IgD-negative memory B cell (primary cell): ENCODE measurements at regions not wholly inside any gene's neighbourhood (a gene's known extent, or its start where the extent isn't known, plus 50 kb on each side); places are given as distances from the start of the nearest gene placed in this dataset.
"Not testable (repeated sequence)": the region's sequence is repeated elsewhere in the genome, so short reads cannot be mapped to it uniquely, and the experiment has no call there.

Source experiments
- H3K27ac Mint-ChIP-seq, 3 donors: one replicate each; pipeline ENCODE4 v1.8.0; 2020 to 2022; ENCODE audit warnings: mild to moderate bottlenecking in 3 of 3, mixed read lengths in 3 of 3, moderate library complexity in 1 of 3
- H3K27me3 Mint-ChIP-seq: one replicate; pipeline ENCODE4 v1.8.0; 2021; ENCODE audit warnings: mixed read lengths
- H3K36me3 Mint-ChIP-seq: one replicate; pipeline ENCODE4 v1.8.0; 2020; ENCODE audit warnings: mild to moderate bottlenecking, mixed read lengths
- H3K4me1 Mint-ChIP-seq, 3 donors: one replicate each; pipeline ENCODE4 v1.8.0; 2020 to 2022; ENCODE audit warnings: mixed read lengths in 3 of 3, mild to moderate bottlenecking in 1 of 3
- H3K4me3 Mint-ChIP-seq, 4 donors: one replicate each; pipeline ENCODE4 v1.8.0; 2020 to 2022; ENCODE audit warnings: mild to moderate bottlenecking in 4 of 4, mixed read lengths in 4 of 4, moderate library complexity in 3 of 4
- H3K9me3 Mint-ChIP-seq, 3 donors: one replicate each; pipeline ENCODE4 v1.8.0; 2020 to 2021; ENCODE audit warnings: mixed read lengths in 3 of 3, mild to moderate bottlenecking in 1 of 3

DNA sequence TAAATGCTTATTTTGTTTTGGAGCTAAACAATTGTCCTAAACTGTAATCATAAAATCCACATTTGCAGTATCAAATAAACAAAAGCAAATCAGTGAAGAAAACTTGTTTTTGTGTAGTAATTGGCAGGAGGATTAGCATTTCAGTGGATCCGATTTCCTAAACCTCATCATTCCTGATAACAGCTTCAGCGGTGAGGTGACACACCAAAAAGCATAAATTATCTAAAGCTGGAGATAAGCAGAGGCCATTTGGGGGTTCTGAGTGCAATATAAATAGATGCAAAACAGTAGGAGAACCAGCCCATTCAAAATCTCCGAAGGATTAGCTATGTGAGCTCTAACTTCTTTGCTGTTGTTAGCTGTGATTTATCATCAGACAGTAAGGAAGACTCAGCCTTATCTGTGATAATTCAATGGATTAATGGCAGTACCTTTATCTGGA lies 235.8 kb downstream of the EPHA7 start:
- Mint-ChIP-seq H3K4me1 (no peaks in the 10 kb centered on the region), H3K27me3 (no peaks in the 10 kb centered on the region), H3K27ac (no peak overlapping the region), H3K4me3 (no peak overlapping the region), H3K9me3 (peaks cover 2 to 3% (median 3%) of the 10 kb centered on the region in 3 donors), H3K36me3 (no peaks in the 10 kb centered on the region)

DNA sequence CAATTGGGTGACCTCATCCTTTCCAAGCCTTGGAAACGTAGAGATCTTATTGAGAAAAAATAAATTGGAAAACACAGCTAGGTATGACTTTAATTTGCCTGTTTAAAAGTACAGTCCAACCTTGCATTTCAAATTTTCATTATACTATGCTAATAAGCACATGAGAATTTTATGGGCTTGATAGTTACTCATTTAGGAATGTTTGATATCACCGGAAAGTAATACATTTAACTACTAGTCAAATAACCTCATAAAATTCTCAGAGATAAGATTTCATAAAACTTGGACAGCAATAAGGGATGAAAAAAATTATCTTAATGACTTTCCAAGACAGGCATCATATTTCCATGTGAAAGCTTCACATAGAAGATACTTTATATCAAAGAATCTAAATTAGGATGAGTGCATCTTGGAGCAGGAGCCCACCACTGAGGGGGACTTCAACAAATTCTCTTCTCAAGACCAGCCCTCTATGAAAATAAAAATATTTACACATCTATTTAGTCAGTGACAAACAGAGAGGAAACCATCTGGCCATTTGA lies 236.3 kb downstream of the EPHA7 start:
- H3K9me3 Mint-ChIP-seq, result peaks cover 2 to 3% (median 3%) of the 10 kb centered on the region in 3 donors
- no peak overlapping the region for H3K4me3 Mint-ChIP-seq
- H3K27ac Mint-ChIP-seq, result no peak overlapping the region
- H3K4me1 Mint-ChIP-seq, result no peaks in the 10 kb centered on the region
- H3K36me3 Mint-ChIP-seq, result no peaks in the 10 kb centered on the region
- H3K27me3 Mint-ChIP-seq, result no peaks in the 10 kb centered on the region

DNA sequence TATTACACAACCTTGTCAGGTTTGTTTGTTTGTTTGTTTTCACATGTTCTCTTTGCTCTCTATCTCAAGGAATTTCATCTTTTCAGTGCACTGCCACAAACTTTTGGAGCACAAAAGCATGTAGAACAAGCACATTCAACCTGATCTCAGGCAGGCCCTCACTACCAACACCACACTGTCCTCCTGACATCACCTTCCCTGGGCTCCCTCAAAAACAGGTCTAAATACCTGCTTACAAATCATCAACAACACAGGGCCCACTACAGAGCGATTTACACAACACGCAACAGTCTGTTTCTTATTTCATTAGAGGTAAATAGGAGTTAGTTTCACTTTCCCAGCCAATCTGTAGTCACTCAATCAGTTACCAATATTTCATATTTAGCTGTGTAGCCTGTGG lies 241.4 kb downstream of the EPHA7 start:
- Mint-ChIP-seq H3K27me3 (no peaks in the 10 kb centered on the region), H3K9me3 (peaks cover 0 to 2% (median 2%) of the 10 kb centered on the region in 3 donors), H3K4me3 (no peak overlapping the region), H3K4me1 (peaks cover 0 to 2% (median 0%) of the 10 kb centered on the region in 3 donors), H3K36me3 (no peaks in the 10 kb centered on the region), H3K27ac (no peak overlapping the region)

DNA sequence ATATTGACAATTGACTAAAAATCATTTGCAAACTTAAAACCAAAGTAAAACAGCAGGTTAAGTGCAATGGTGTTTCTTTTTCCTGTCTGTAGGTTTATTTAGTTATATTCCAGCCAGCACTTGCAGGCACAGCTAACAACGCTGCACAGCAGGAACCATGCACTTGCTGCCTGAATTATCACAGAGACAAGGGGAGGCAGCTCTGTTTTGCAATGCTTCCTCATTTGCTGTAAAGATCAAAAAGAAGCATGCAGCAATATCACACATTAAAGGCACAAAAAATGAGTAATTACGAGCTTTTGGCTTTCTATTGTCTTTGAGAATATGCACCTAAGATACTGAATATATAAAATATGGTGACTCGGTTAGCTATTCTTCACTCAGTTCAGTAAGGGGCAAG lies 241.9 kb downstream of the EPHA7 start:
- H3K36me3 Mint-ChIP-seq, result no peaks in the 10 kb centered on the region
- H3K27ac Mint-ChIP-seq, result no peak overlapping the region
- H3K4me1 Mint-ChIP-seq, result peaks cover 0 to 2% (median 0%) of the 10 kb centered on the region in 3 donors
- no peak overlapping the region for H3K4me3 Mint-ChIP-seq
- H3K9me3 Mint-ChIP-seq, result peaks cover 0 to 2% (median 2%) of the 10 kb centered on the region in 3 donors
- H3K27me3 Mint-ChIP-seq, result no peaks in the 10 kb centered on the region

DNA sequence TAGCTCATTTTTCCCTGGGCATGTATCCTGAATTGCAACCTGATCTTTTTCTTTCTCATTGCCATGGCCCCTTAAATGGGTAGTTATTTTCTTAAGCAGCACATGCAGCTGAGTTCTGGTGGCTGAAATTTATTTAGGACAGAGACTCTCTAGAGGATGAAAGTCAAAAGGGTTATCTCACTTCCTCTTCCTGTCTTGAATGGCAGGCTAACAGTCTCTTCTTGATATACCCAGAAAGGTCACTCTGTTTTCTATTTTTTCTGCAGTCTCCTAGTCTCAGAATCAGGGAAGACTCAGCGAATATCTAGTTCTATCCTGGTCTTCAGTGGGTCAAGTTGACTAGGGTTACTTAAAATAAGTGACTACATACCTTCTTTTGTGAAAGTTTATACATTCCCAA lies 243.3 kb downstream of the EPHA7 start:
- no peak overlapping the region for H3K27ac Mint-ChIP-seq
- H3K9me3 Mint-ChIP-seq, result peaks cover under 1 to 10% (median 7%) of the 10 kb centered on the region in 3 donors
- H3K36me3 Mint-ChIP-seq, result no peaks in the 10 kb centered on the region
- peaks cover 0 to 2% (median 0%) of the 10 kb centered on the region in 3 donors for H3K4me1 Mint-ChIP-seq
- H3K4me3 Mint-ChIP-seq, result no peak overlapping the region
- no peaks in the 10 kb centered on the region for H3K27me3 Mint-ChIP-seq

DNA sequence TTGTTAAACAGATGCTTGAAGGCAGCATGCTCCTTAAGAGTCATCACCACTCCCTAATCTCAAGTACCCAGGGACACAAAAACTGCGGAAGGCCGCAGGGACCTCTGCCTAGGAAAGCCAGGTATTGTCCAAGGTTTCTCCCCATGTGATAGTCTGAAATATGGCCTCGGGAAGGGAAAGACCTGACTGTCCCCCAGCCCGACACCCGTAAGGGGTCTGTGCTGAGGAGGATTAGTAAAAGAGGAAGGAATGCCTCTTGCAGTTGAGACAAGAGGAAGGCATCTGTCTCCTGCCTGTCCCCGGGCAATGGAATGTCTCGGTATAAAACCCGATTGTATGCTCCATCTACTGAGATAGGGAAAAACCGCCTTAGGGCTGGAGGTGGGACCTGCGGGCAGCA lies 245.8 kb downstream of the EPHA7 start:
- not testable (repeated sequence) for H3K27ac Mint-ChIP-seq, H3K27me3 Mint-ChIP-seq, H3K4me1 Mint-ChIP-seq, H3K36me3 Mint-ChIP-seq, H3K9me3 Mint-ChIP-seq, H3K4me3 Mint-ChIP-seq

DNA sequence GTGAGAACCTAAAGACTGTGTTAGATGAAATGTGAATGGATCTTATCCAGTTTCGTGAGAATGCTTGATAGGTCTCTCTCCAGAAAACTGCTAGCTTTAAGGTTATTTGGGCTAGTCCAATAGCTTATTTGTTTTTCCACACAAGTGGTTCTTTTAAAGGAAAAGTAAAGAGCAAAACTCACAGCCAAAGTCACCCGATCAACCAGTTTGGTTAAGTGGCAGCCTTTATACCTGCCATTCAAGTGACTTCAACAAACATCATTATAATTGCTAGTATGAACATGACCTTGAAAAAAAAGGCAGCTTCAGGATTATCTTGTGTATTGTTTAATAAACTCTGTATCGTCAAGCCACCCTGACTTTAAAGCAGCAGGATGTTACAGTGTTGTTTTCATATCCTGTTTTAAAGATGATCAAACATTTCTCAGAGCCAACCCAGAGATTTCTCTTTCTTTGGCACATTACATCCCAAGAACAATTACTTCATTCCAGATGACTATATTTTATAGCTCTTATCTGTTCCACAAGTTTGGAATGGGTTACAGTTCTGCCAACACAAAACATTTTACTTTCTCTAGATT lies 253.4 kb downstream of the EPHA7 start:
- H3K27me3 Mint-ChIP-seq, result no peaks in the 10 kb centered on the region
- no peak overlapping the region for H3K27ac Mint-ChIP-seq
- peaks cover 0 to 3% (median 1%) of the 10 kb centered on the region in 3 donors for H3K9me3 Mint-ChIP-seq
- no peaks in the 10 kb centered on the region for H3K4me1 Mint-ChIP-seq
- H3K4me3 Mint-ChIP-seq, result no peak overlapping the region
- no peaks in the 10 kb centered on the region for H3K36me3 Mint-ChIP-seq

DNA sequence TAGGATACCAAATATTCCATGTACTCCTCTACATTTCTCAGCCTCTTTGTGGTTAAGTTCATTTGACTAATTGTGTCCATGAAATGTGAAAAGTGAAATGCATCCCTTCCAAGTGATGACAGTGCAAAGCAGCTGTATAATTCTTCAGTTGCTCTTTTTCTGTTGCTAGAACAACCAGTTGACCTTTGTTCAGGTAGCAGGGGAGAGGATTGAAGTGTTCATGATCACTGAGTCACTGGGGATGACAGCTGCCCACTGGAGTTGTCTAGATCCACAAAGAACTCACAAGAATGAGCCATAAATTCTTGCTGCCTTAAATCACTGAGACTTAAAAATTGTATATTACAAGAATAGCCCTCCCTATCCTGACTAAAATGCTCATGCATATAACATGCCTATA lies 254.6 kb downstream of the EPHA7 start:
- H3K4me1 Mint-ChIP-seq, result no peaks in the 10 kb centered on the region
- peaks cover 0 to 3% (median 1%) of the 10 kb centered on the region in 3 donors for H3K9me3 Mint-ChIP-seq
- no peaks in the 10 kb centered on the region for H3K36me3 Mint-ChIP-seq
- H3K27me3 Mint-ChIP-seq, result no peaks in the 10 kb centered on the region
- H3K27ac Mint-ChIP-seq, result no peak overlapping the region
- H3K4me3 Mint-ChIP-seq, result no peak overlapping the region

DNA sequence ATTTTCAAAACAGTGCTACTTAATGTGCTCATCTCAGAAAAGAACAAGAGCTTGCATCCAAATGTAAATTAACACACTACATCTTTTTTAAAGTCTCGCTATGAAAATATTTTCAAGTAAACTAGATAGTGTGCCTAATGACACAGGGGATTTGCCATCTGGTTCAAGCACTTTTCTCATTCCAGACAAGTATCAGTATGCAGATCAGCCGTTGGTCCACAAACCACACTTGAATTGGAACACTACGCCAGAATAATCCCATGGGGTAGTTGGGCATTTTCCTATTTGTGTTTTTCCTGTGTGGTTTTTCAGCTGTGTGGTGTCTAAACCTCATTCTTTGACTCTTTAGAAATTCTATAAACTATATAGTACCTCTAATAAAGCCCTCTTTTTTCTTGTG lies 256.2 kb downstream of the EPHA7 start:
- Mint-ChIP-seq H3K9me3 (peaks cover under 1 to 8% (median 3%) of the 10 kb centered on the region in 3 donors), H3K27me3 (no peaks in the 10 kb centered on the region), H3K36me3 (no peaks in the 10 kb centered on the region), H3K4me3 (no peak overlapping the region), H3K27ac (no peak overlapping the region), H3K4me1 (no peaks in the 10 kb centered on the region)

DNA sequence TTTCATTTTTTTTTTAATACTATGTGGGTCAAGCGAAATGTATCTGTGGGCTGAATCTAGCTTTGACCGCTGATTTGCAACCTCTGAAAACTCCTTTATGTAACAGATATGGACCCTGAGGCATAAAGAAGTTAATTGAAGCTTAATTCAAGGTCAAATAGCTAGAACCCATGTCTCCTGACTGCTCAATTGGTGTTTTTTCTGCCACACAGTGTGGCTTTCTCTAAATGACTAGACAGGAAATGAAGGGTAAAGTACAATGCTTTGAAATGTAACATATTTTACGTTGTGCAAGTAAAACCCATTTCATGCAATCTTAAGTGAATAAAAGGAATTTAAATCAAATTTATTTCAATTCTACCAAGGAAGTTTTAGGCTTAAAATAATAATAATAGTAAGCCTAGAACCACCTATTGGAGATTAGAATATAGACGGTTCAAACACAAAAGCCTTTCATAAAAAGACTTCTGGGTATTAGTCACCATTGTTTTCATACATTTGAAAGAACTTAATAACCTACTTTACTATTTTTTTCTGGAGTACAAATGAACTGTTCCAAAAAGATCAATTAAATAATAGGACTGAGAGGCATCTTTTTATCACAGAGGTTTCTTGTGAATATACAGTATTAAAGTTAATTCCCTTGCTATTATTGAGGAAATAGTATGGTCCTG lies 279.8 kb downstream of the EPHA7 start:
- Mint-ChIP-seq H3K9me3 (peaks cover 3 to 17% (median 4%) of the 10 kb centered on the region in 3 donors), H3K27me3 (no peaks in the 10 kb centered on the region), H3K4me3 (no peak overlapping the region), H3K36me3 (no peaks in the 10 kb centered on the region), H3K27ac (no peak overlapping the region), H3K4me1 (peaks cover 0 to 2% (median 0%) of the 10 kb centered on the region in 3 donors)

DNA sequence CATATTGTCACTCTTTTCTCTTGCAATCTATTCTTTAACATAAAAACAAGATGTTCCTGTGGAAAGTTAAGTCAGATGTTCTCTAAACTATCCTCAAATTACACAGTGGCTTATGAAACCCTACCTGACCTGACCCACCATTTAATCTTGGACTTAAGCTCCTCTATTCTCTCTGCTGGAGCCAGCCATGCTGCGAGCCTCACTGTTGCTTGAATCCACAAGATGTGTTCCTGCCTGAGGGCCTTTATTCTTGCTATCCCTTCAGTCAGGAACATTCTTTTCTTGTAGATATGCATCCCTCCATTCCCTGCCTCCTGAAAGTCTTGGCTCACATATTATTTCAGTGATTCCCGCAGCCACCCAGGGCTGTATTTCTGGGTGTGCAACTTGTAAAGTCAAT lies 283.2 kb downstream of the EPHA7 start:
- no peaks in the 10 kb centered on the region for H3K36me3 Mint-ChIP-seq
- no peak overlapping the region for H3K27ac Mint-ChIP-seq
- H3K4me3 Mint-ChIP-seq, result no peak overlapping the region
- H3K9me3 Mint-ChIP-seq, result peaks cover under 1 to 13% (median 5%) of the 10 kb centered on the region in 3 donors
- H3K4me1 Mint-ChIP-seq, result no peaks in the 10 kb centered on the region
- no peaks in the 10 kb centered on the region for H3K27me3 Mint-ChIP-seq

DNA sequence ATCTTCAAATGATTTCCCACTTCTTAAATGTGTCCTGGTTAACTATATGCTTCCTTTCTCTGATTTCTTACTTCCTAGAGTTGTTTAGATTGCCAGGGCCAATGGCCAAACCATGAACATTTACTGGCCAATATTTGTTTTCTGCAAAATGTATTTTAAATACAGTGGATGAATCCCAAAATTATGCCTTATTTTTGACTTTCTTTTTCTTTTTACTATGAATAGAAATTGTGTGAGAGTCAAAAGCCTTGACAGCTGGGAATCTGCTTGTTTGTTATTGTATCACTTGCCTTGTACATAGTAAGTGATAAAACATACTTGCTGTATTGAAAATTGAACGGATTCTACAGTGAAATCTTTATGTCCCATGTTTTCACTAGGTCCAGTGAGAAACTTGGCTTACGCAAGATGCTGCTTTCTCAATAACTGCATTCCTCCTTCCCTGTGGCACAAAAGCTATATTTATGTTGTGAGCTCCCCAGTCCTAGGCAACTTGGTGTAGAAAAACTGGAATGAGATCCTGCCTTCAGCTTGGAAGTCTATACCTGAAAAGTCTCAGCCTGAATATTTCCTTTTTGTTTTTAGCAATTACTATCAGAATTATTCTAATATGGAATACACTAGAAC lies 295.2 kb downstream of the EPHA7 start:
- peaks cover 0 to 2% (median 0%) of the 10 kb centered on the region in 3 donors for H3K4me1 Mint-ChIP-seq

DNA sequence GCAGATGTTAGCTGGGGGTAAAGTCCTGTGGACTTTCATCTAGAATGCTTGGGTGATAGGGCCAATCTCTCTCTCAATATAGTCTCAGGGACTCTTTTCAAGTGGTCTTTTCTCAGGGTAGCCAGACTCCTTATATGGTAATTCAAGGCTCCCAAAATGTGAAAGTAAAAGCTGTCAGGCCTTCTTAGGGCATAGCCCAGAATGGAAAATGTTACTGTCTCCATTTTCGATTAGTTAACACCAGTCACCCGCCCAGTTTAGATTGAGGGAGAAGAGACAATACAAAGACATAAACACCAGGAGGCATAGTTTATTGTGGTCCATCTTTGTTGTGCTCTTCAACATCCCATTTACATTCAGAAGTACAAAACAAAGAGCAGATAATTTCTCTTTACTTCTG lies 295.8 kb downstream of the EPHA7 start:
- Mint-ChIP-seq H3K27me3 (no peaks in the 10 kb centered on the region), H3K36me3 (no peaks in the 10 kb centered on the region), H3K4me1 (peaks cover 0 to 2% (median 0%) of the 10 kb centered on the region in 3 donors), H3K27ac (no peak overlapping the region), H3K9me3 (peaks cover 0 to 14% (median 2%) of the 10 kb centered on the region in 3 donors), H3K4me3 (no peak overlapping the region)

More for the DNA sequence above, 295.2 kb downstream of the EPHA7 start:
- Mint-ChIP-seq H3K4me3 (no peak overlapping the region), H3K27ac (no peak overlapping the region), H3K9me3 (peaks cover 0 to 14% (median 2%) of the 10 kb centered on the region in 3 donors), H3K36me3 (no peaks in the 10 kb centered on the region), H3K27me3 (no peaks in the 10 kb centered on the region)

DNA sequence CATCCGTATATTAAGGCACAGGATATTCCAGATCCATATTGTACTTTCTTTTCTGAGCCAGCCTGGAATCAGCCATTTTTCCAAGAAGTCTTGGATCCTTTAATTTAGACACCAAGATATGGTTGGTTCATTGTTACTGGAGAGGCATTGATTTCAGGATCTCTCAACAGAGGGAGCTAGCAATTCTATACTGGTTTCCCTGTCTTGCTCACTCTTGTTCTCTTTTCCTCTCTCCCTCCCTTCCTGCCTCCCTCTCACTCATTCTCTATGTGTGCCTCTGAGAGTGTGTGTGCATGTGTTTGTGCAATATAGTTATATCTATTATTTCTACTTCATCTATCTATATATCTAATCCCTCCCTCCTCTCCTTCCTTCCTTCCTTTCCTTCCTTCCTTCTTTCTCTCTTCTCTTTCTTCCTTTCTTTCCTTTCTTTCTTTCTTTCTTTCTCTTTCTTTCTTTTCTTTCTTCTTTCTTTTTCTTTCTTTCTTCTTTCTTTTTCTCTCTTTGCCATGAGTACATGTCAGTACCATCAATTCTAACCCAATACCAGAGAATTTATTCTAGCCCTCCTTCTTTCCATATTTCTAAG lies 299.1 kb downstream of the EPHA7 start:
- H3K27ac Mint-ChIP-seq, result no peak overlapping the region
- H3K4me3 Mint-ChIP-seq, result no peak overlapping the region
- no peaks in the 10 kb centered on the region for H3K36me3 Mint-ChIP-seq
- peaks cover 0 to 3% (median 2%) of the 10 kb centered on the region in 3 donors for H3K9me3 Mint-ChIP-seq
- no peaks in the 10 kb centered on the region for H3K27me3 Mint-ChIP-seq
- no peaks in the 10 kb centered on the region for H3K4me1 Mint-ChIP-seq

DNA sequence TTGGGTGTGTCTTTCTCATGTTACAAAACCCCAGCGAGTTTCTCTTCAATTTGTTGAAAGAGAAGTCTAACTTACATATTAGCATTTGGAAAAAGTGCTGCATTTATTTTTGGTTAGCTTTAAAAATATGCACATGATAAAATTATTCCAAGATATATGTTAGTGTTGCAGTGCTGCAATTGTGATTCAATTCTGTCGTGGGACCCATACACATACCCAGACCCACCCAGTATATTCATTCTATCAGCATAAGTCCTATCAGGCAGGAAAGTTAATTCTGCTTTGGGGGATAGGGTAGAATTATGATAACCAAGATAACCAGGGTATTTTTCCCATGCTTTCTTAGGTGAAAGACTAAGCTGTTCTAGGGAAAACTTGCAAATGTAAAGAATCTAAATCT lies 313.5 kb downstream of the EPHA7 start:
- no peaks in the 10 kb centered on the region for H3K4me1 Mint-ChIP-seq
- H3K27me3 Mint-ChIP-seq, result no peaks in the 10 kb centered on the region
- H3K36me3 Mint-ChIP-seq, result no peaks in the 10 kb centered on the region
- peaks cover 2 to 6% (median 3%) of the 10 kb centered on the region in 3 donors for H3K9me3 Mint-ChIP-seq
- H3K27ac Mint-ChIP-seq, result no peak overlapping the region
- no peak overlapping the region for H3K4me3 Mint-ChIP-seq
